NCI-H146 (cell line): ENCODE measurements at regions not wholly inside any gene's neighbourhood (a gene's known extent, or its start where the extent isn't known, plus 50 kb on each side); places are given as distances from the start of the nearest gene placed in this dataset.
"Not testable (repeated sequence)": the region's sequence is repeated elsewhere in the genome, so short reads cannot be mapped to it uniquely, and the experiment has no call there.

Experiments
- DNase-seq: peaks from one replicate; lab custom pipeline; 2025; lab: John Stamatoyannopoulos, UW

DNA sequence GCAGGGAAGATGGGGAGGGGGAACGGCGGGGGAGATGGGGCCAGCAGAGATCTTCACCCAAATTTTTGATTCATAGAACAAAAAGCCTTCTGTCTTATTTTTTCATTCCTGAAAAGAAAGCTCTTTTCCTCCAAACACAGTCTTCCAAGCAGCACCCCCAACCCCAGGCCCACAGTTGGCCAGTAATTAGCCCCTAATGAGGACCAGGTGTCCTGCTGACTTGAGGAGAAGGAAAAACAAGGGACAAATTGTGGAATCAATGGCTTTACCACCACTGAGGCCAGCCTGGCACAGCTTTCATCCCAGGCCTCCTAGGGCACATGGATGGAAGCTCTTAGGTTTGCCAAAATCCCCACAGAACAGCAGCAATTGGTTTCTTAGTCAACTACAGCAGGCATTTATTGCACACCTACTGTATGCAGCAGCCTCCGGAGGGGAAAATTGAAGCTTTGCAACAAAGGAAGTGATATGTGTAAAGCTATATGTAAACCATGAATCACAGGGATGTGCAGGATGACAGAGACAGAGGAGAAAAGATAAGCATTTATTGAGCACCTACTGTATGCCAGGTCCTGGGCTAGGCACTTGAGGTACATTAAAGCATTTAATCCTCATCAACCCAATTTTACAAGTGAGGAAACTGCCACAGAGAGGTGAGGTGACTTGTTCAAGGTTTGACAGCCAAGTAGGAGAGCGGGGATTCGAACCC lies 199.5 kb downstream of the TBC1D2B start:
- no peak for DNase-seq

DNA sequence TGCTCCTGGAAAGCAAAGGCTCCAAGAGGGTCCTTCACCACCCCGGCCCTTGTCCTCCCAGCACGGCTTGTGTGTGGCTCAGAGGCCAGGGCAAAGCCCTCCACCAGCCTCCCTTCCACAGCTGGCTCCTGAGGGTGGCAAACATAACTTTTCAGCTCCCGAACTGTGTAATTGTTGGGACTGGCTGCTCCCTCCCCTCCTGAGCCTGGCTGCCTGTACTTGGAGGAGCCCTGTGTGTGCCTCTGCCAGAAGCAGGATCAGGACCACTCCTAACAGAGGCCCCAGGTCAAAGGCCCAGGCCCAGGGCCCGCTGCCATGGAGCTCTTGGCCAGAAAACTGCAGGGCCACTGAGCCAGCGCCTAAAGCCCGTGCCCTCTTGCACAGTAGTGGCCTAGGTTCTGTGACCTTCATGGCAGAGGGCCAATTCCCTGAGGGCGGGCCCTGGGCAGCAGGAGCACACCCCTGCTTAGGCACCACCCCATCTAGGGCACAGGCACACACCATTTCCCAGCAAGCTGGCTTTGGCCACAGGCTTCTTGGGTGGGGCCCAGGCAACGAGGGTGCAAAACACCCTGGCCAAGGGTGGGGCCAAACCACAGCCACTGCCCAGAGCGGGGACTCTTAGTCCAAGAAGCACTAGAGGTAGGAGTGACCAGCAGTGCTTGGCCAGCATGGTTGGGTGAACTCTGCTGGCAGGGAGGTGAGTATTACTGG lies 201.2 kb downstream of the TBC1D2B start:
- not testable (repeated sequence) for DNase-seq

DNA sequence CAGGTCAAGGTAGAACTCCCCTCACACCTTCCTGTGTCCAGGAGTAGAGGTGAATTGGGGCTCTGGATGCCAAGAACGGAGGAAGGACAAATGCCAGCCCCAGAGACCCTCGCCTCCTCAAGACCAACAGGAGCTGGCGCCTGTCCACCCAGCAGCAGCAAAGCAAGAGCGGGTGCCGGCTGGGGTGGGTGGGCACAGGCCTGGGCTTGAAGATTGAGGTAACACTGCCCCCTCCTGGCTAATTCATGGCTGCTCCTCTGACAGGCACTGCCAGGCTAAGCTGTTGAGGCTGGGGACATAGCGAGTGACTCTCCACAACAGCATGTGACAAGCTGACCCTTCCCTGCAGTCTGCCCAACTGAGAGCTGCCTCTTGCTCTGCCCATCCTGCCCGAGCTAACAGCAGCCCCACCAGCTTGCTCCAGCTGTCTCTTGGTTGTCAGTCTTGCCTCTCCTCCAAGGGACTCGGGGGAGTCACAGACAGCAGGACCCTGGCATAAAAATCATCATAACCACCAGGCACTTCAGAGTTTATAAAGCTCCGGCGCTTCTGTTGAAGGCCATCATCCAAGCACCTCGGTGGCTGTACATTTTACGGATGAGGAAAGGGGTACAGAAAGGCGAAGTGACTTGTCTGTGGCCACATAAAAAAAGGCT lies 202.3 kb downstream of the TBC1D2B start:
- DNase-seq: peak; percentile 56

DNA sequence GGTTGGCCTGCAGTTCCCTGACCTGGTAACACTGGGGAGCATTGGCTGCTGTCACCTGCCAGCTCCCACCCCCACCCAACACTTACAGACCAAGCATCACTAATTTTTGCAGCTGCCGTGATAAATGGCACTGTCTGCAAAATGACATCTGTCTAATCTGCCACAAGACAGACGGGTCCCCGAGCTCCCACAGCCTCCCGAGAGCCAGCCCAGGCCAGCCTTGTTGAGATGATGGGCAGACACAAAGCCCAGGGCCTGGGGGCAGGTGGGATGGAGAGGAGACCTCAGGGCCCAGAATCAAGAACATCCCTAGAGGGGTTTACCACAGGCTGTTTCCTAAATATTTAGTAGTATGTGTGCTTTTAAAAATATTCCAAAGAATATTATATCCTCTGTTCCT lies 203.4 kb downstream of the TBC1D2B start:
- DNase-seq: no peak

DNA sequence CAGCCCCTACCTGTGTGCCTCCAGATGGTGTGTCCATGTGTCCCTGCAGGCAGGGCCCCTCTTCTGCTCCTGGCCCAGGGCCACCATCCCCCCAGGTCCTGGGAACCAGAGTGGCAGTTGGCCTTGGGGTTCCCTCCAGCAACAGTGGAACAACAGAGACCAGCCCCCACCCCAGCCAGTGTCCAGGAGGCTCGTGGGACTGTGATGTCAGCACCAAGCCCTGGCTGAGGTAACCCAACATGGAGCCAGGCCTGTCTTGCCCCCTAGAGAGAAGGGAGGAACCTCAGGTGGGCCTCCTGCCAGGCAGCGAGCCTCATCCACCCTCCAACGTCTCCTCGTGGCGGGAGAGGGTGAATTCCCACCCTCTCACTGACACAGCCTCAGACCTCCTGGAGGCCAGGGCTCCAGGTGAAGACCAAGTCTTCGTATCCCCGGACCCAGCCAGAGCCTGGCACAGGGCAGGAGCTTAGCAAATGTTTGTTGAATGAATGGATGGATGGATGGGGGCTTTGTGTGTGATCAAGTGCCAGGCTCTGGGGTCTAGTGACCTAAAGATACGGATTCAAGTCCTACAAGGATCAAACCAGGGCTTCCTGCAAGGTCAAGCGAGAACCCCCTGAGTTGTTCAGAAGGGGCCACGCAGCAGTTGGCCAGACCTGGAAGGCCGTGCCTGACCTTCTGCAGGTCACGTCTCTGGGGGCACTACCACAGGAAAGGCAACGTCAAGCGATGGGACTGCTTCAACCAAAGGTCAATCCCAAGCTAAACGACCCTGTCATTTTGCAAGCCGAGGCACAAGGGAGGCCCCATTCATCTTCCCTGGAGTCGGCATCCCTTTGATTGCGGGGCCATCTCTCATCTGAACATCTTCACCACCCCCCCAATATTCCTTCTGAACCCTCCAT lies 204.7 kb downstream of the TBC1D2B start:
- DNase-seq: not testable (repeated sequence)

DNA sequence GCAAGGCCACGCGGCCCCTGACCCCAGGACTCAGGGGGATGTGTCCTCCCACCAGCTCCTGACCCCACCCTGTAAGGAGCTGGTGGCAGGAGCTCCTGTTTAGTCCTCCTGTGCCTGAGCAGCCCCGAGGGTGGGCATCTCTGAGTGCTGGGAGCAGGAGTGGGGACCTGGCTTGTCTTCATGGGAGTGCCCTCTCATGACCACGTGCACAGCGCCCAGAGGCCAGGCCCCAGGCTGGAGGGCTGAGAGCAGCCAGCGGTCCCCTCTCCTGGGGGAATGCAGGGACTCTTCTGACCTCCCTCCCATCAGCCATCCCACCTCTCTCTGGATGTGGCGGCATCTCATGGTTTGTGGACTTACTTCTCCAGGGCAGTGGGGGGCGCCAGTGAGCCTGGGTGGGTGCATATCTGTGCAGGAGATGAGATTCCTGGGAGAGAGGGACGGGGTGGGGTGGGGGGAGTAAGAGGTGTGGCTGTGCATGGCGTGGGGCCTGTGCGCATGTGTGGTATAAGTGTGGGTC lies 205.6 kb downstream of the TBC1D2B start:
- no peak for DNase-seq

DNA sequence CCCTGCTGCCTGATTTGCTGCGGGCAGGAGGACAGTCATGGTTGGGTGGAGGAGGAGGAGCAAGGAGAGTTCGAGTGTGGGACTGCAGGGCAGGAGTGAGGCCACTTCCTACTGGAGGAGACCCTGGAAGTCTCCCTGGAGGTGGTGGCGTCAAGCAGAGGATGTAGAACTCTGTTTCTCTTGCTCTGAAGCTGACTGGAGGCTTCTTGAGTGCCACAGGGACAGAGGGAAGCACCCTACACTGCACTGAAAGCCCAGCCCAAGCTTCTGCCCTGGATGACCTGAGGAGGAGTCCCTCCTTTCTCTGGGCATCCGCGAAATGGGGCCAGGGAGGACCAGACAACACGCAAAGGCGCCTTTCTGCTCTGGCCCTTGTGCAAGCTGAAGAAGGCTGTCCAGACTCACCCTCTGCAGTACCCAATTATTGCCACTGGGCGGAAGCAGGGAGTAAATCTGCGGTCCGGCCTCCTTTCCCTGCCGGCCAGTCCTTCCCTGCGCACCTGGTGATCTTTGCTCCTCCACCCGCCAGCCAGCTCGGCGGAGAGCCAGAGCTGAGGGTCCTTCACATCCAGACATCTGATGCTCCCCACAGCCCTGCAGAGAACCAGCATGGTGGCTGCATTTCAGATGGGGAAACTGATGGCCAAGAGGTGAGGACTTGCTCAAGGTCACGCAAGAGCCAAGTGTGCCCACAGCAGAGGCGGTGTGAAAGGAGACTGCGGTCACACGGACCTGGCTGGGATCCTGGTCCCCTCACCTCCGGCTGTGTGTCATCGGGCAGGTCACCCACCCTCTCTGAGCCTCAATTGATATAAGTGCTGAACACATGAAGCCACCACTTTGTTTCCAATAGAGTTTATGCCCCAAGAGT lies 207.1 kb downstream of the TBC1D2B start:
- peak; percentile 58 for DNase-seq

DNA sequence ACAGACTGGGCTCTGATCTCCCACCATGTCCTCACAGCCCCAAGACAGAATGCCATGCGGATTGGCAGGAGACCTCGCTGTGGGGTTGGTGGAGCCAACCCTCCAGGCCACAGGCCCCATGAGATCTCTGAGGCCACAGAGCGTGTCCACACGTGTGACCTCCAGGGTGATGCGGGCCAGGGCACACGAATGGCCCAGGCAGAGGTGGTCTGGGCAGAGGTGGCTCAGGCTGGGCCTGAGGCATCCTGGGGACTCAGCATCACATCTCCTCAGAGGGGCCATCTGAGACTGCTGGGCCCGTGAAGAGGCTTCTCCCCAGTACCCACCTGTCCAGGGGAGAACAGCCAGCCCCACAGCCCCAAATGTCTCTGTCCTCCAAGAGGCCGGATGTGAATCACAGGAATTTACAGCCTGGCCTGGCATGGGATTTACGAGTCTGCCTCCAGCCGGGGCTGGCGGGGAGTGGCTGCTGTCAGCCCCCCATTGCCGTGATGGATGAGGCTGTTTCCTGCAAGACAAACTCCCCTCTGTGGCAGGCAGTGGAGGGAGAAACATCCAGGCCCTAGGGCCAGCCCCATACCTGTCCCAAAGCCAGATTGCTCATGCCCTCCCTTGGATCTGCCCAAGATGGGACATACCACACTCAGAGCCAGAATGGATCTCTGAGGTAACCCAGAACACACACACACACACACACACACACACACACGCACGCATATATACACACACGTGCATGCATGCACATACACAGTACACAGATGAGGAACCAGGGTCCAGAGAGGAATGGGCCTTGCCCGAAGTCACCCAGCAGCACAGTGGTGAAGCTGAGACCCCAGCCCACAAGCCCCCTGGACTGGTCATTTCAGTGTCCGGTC lies 208.3 kb downstream of the TBC1D2B start:
- DNase-seq: no peak

DNA sequence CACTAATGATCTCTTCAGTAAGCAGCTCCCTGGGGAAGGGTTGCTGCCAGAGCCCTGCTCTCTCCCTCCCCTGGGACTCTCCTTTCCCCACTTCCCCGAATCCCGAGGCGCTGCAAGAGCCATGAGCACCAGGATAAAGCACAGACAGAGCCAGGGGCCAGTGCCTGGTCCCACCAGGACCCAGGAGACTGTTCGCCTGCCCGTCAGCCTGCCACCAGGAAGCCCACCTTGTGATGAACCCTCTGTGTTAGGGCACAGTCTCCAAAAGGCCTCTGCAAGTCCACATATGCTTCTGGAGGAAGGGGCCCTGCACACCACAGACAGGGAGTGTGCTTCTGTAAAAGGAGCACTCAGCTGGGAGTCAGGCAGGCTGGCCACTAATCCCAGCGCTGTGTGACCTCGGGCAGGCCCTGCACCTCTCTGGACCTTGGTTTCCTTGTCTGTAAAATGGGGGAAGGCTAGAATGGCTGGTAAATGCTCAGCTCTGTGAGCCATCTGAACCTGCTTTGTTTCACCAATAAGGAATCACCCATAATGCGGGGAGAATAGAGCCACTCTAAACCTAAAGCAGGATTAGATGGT lies 209.4 kb downstream of the TBC1D2B start:
- not testable (repeated sequence) for DNase-seq

DNA sequence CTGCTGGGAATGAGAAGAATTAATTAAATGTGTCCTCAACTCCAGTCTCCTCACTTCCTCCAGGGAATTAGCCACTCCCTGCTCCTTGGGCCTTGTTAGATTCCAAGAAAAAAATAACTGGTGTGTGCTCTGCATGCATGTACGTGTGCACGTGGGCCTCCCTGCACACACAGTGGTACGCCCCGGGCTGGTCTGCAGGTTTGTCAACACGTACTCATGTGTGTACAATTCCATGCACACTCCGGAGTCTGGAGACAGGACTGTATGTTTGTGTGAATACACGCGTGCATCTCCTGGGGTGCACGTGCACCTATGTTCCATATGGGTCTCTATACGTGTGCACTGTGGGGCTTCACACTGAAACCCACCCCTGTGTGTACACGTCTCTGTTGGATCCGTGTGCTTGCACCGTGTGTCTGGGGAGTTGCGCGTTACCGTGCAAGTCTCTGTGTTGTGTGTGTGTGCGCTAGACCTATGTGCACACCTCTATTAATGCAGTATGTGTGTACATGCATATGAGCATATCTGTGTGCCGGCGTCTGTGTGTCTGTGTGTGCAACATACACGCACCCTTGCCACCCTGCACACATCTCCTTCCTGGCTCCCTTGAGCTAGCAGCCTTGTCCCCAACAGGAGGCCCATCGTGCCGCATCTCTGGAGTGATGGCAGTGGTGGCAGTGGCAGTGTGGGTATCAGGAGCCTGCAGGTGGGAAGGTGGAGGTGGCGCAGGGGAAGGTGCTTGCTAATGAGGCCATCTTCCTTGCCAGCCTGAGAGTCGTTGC lies 210.1 kb downstream of the TBC1D2B start:
- DNase-seq: no peak

DNA sequence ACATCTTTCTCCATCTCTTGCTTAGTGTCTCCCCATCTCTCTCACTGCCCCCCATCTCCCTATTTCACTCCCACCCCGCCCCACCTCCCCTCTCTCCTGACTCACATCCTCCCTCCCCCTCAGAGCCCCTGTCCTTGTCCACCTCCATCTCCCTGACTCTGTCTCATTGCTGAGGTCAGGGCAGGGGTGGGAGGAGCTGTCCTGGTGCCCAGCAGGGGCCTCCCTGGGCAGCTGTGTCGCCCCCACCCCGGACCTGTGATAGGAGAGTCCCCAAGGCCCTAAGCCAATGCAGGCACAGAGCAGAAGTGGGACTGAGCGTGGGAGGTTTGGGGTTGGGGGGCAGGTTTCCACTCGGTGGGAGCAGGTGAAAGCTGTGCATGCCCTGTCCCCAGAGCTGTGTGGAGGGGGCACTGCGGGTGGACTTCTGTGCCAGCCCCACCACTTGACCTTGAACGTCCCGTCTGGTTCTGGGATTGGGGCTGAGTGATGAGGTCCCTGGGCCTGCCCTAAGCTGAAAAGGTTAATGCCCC lies 210.8 kb downstream of the TBC1D2B start:
- no peak for DNase-seq

DNA sequence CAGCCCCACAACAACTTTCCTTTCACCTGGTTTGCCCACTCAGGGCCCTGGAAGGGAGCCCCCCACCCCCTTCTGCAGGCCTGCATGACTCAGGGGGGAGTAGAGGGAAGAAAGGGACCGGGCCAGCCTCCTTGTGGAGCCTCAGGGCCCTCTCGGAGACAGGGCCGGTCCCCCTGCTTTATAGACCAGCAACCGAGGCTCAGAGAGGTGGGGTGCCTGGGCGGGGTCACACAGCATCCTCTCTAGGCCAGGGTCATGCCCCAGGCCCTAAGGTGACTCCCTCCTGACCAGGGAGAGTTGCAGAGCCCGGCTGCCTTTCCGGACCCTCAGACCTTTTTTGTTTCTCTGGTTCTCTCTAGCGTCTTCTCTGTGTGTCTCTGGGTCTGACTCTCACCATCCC lies 211.3 kb downstream of the TBC1D2B start:
- no peak for DNase-seq

DNA sequence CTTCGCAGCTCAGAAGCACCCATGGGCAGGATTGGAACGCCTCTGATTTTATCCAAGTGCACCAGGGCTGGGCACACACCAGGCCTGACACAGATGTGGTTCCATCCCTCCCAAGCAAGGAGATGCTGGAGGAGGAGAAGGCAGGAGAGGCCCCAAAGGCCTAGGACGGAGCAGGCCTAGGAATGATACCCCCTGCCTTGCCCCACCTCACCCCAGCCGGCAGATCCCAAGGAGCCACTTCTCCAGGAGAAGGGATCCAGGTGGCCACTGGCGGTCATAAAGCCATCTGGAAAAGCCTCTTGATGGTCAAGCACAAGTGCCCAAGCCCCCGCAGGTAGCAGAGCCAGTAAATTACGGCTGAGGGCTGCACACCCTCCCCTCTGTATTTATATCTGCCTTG lies 211.8 kb downstream of the TBC1D2B start:
- no peak for DNase-seq

DNA sequence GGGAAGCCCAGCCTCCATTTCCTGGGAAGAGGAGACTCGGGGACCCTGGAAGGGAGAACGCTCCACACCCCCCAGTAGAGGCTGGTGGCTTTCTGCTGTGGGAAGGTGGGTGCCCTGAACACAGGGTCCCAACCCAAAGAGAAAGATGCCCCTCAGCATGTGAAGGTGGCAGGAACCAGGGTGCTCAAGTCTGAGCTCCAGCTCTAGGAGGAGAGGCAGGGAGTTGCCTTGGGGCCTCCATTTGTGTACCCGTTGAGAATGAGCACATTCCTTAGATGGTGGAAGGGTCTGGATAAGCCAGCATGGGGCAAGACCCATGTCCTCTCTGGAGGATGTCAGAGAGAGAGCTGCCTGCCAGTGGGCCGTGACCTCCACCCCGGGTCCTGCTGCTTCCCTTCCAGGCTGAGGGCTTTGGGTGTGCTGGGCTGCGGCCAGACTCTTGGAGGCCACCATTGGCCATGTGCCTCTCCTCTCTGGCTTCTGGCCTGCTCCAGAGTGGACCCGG lies 212.4 kb downstream of the TBC1D2B start:
- no peak for DNase-seq

DNA sequence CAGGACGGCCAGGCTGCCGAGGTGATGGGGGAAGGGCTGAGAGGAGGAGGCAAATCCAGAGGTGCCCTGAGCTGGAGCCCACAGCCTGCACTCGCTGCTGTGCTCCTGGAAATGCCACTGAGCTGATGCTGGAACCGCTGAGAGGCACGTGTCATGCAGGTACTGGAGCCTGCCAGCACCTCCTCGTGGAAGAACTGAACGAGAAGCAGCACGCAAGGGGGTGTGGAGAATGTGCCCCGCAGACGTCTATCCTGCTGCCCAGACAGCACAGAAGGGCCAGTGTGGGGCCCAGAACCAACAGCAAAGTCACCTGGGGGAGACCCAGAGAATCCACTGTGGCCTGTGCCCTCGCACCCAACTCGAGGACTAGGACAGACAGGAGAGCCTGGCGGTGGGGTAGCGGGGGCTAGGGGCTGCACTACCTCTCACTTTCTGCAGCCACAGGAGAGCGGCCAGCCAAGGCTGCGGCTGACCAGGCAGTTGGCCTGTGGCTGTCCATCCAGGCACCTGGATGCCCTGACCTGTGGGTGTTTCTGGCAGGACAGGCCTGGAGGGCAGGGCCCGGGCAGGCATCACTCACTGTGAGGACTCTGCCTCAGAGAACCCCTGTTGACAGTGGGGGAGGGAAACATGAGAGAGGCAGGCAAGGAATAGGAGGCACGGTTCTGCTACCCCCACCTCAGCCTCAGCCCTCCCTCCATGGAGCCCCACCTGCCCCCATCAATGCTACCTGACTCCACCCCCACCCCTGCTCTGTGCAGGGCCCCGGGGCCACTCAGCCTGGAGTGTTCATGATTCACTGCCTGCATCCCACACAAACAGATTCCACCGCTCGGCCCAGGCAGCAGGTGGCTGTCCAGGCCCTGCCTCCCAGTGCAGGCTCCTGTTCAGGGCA lies 213.1 kb downstream of the TBC1D2B start:
- no peak for DNase-seq

DNA sequence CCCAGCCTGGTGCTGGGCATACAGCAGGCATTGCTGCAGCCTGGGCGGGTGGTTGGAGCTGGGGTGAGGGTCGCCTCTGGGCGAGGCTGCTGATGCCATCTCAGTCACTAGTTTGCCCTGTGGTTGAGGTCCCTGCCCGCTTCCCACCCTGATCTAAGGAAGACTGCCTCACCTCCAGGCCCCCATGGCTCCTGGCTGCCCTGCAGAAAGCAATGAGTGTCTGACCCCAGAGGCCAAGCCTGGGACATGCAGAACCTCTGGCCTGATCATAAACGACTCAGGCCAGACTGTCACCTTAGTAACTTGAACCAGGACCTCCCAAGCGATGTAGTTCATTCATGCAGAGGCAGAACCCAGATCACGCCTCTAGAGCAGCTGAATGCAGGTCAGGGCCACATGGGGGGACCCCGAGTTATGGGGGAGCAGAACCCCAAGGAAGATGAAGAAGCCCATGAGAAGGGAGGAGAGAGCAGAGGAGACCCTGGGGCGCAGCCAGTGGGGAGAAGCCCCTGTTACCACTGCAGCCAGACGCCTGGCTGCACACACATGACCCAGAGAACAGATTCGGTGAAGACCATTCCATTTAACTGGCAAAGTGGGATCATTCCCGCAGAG lies 213.9 kb downstream of the TBC1D2B start:
- DNase-seq: no peak

DNA sequence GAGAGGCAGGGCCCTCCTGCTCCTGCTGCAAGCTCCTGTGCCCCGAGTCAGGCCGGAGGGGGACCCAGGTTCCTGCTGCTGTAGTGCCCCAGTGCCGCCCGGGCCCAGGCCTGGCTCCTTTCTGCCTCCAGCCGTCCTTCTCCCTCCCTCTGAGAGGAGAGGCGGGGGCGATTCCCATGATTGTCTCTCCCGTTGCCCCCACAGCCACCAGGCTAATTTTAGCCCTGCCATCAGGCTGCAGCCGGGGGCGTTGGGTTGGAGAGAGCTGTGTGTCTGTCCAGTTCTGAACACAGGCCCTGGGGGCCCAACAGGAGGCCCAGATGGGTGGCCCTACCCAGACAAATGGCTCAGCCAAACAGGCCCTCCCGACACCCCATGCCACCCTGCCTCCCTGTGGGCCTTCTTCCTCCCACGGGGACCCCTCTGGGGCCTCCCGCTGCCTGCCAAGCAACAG lies 214.8 kb downstream of the TBC1D2B start:
- DNase-seq: no peak
